Neural cell (in vitro differentiated cells): ENCODE measurements at regions not wholly inside any gene's neighbourhood (a gene's known extent, or its start where the extent isn't known, plus 50 kb on each side); places are given as distances from the start of the nearest gene placed in this dataset.

Experiments
- H2AFZ ChIP-seq: fragments of 200-600, 300-800 bp; sonication (generic), shearing (Covaris generic); 2 replicates; pipeline ENCODE4 v1.6.0; 2014; ENCODE audit warnings: low read depth, mild to moderate bottlenecking, antibody characterized with exemption, low read length, moderate library complexity
- H3F3A ChIP-seq: fragments of 200-600 bp; shearing (Covaris generic); 2 replicates; pipeline ENCODE4 v1.6.1; 2016; ENCODE audit warnings: mild to moderate bottlenecking, moderate library complexity, mixed read lengths, antibody characterized with exemption, low read length; ENCODE audit not compliant: insufficient read depth, poor library complexity, severe bottlenecking
- H3K27ac ChIP-seq: fragments of 200-600, 300-800 bp; sonication (generic), shearing (Covaris generic); 2 replicates; pipeline ENCODE4 v1.5.1; 2014; ENCODE audit warnings: mild to moderate bottlenecking, low read length, moderate library complexity
- H3K27me3 ChIP-seq: fragments of 300-800, 200-600 bp; sonication (generic), shearing (Covaris generic); 2 replicates; pipeline ENCODE4 v1.6.0; 2014; ENCODE audit warnings: mild to moderate bottlenecking, low read depth, low read length, moderate library complexity; ENCODE audit not compliant: insufficient read depth
- H3K36me3 ChIP-seq: fragments of 300-800, 200-600 bp; sonication (generic), shearing (Covaris generic); 2 replicates; pipeline ENCODE4 v1.5.1; 2014; ENCODE audit warnings: mild to moderate bottlenecking, antibody characterized with exemption, low read length, moderate library complexity; ENCODE audit not compliant: insufficient read depth
- H3K4me2 ChIP-seq: fragments of 300-800, 200-600 bp; sonication (generic), shearing (Covaris generic); 2 replicates; pipeline ENCODE4 v1.6.0; 2014; ENCODE audit warnings: mild to moderate bottlenecking, low read length
- H3K4me3 ChIP-seq: fragments of 300-800, 200-600 bp; sonication (generic), shearing (Covaris generic); 2 replicates; pipeline ENCODE4 v1.5.1; 2014; ENCODE audit warnings: mild to moderate bottlenecking, low read length, moderate library complexity
- H3K79me2 ChIP-seq: fragments of 200-600 bp; shearing (Covaris generic); replicated peaks from 2 replicates; pipeline ENCODE4 v1.6.0; 2014; ENCODE audit warnings: mild to moderate bottlenecking, low read length, moderate library complexity; ENCODE audit not compliant: insufficient read depth
- H3K9ac ChIP-seq: fragments of 300-800, 200-600 bp; sonication (generic), shearing (Covaris generic); 2 replicates; pipeline ENCODE4 v1.6.1; 2016; ENCODE audit warnings: mild to moderate bottlenecking, low read length, mixed read lengths
- H3K9me2 ChIP-seq: fragments of 200-600 bp; shearing (Covaris generic); 2 replicates; pipeline ENCODE4 v1.6.1; 2016; ENCODE audit warnings: mild to moderate bottlenecking, low read length, mixed read lengths; ENCODE audit not compliant: insufficient read depth
- H3K9me3 ChIP-seq: fragments of 200-600, 300-800 bp; sonication (generic), shearing (Covaris generic); 2 replicates; pipeline ENCODE4 v1.6.1; 2016; ENCODE audit warnings: mild to moderate bottlenecking, mixed run types, low read length, moderate library complexity, mixed read lengths
- H4K20me1 ChIP-seq: fragments of 200-600 bp; shearing (Covaris generic); 2 replicates; pipeline ENCODE4 v1.6.1; 2016; ENCODE audit warnings: mild to moderate bottlenecking, mixed run types; ENCODE audit not compliant: insufficient read depth
- EP300 ChIP-seq: fragments of 450-650 bp; conservative IDR thresholded peaks from 2 replicates; pipeline ENCODE4 v1.6.1; 2014; ENCODE audit warnings: antibody characterized with exemption, mild to moderate bottlenecking, moderate library complexity; ENCODE audit not compliant: poor library complexity, severe bottlenecking
- EZH2 ChIP-seq: fragments of 200-600, 300-800 bp; shearing (Covaris generic), sonication (generic); IDR thresholded peaks from 2 replicates; pipeline ENCODE4 v1.6.1; 2014; ENCODE audit warnings: antibody characterized with exemption, low read length, borderline replicate concordance, mild to moderate bottlenecking; ENCODE audit not compliant: insufficient read depth, poor library complexity, severe bottlenecking
- MXI1 ChIP-seq: fragments of 450-650 bp; conservative IDR thresholded peaks from 2 replicates; pipeline ENCODE4 v1.6.1; 2014; ENCODE audit warnings: antibody characterized with exemption, mild to moderate bottlenecking; ENCODE audit not compliant: poor library complexity, severe bottlenecking
- POLR2AphosphoS5 ChIP-seq: IDR thresholded peaks from 2 replicates; pipeline ENCODE4 v1.6.1; 2012
- RAD21 ChIP-seq: fragments of 450-650 bp; conservative IDR thresholded peaks from 2 replicates; pipeline ENCODE4 v1.6.1; 2014; ENCODE audit warnings: antibody characterized with exemption, mild to moderate bottlenecking, moderate library complexity
- REST ChIP-seq: IDR thresholded peaks from 2 replicates; pipeline ENCODE4 v1.6.1; 2012; ENCODE audit warnings: borderline replicate concordance
- SMC3 ChIP-seq: fragments of 450-650 bp; conservative IDR thresholded peaks from 2 replicates; pipeline ENCODE4 v1.6.1; 2014; ENCODE audit warnings: antibody characterized with exemption, mild to moderate bottlenecking, moderate library complexity; ENCODE audit not compliant: poor library complexity
- TAF1 ChIP-seq: IDR thresholded peaks from 2 replicates; pipeline ENCODE4 v1.6.1; 2012; ENCODE audit warnings: low read depth
- TF ChIP-seq, protein P1 (sequence below): fragments of 450-650 bp; IDR thresholded peaks from 2 replicates; pipeline ENCODE4 v1.5.1; 2014; ENCODE audit warnings: antibody characterized with exemption, mild to moderate bottlenecking, moderate library complexity; ENCODE audit not compliant: poor library complexity, severe bottlenecking

GRCh38 chr2:204127238-204127637 is 190.7 kb downstream of the ICOS start:
- H2AFZ ChIP-seq = no peak overlapping the region
- no peaks in the 10 kb centered on the region for H3K79me2 ChIP-seq
- H3K9me2 ChIP-seq = no peaks in the 10 kb centered on the region
- H3K9ac ChIP-seq = no peak overlapping the region
- H3F3A ChIP-seq = no peaks in the 10 kb centered on the region
- H3K4me3 ChIP-seq = no peak overlapping the region
- H3K27me3 ChIP-seq = no peaks in the 10 kb centered on the region
- H3K36me3 ChIP-seq = no peaks in the 10 kb centered on the region
- no peak overlapping the region for H3K27ac ChIP-seq
- no peaks in the 10 kb centered on the region for H4K20me1 ChIP-seq
- no peaks in the 10 kb centered on the region for H3K9me3 ChIP-seq
- H3K4me2 ChIP-seq = no peak overlapping the region
- TF ChIP-seq EZH2 = no peak
- TF ChIP-seq POLR2AphosphoS5 = no peak
- no peak for TF ChIP-seq RAD21
- no peak for TF ChIP-seq EP300
- no peak for TF ChIP-seq TAF1
- no peak for TF ChIP-seq REST
- TF ChIP-seq, protein P1, sequence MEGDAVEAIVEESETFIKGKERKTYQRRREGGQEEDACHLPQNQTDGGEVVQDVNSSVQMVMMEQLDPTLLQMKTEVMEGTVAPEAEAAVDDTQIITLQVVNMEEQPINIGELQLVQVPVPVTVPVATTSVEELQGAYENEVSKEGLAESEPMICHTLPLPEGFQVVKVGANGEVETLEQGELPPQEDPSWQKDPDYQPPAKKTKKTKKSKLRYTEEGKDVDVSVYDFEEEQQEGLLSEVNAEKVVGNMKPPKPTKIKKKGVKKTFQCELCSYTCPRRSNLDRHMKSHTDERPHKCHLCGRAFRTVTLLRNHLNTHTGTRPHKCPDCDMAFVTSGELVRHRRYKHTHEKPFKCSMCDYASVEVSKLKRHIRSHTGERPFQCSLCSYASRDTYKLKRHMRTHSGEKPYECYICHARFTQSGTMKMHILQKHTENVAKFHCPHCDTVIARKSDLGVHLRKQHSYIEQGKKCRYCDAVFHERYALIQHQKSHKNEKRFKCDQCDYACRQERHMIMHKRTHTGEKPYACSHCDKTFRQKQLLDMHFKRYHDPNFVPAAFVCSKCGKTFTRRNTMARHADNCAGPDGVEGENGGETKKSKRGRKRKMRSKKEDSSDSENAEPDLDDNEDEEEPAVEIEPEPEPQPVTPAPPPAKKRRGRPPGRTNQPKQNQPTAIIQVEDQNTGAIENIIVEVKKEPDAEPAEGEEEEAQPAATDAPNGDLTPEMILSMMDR = no peak
- TF ChIP-seq SMC3 = no peak
- TF ChIP-seq MXI1 = no peak

- H3K27me3 ChIP-seq = no peaks in the 10 kb centered on the region
- H4K20me1 ChIP-seq = no peaks in the 10 kb centered on the region
- H3K9me2 ChIP-seq = no peaks in the 10 kb centered on the region
- peak overlapping the region; percentile 48 for H3K27ac ChIP-seq
- peak overlapping the region; percentile 16 for H3K4me3 ChIP-seq
- H3K9me3 ChIP-seq = no peaks in the 10 kb centered on the region
- no peak overlapping the region for H3K4me2 ChIP-seq
- H3F3A ChIP-seq = no peaks in the 10 kb centered on the region
- TF ChIP-seq RAD21 (no peak), EP300 (peak; percentile 91), TAF1 (no peak), EZH2 (no peak), SMC3 (no peak), REST (peak; percentile 59), MXI1 (no peak), POLR2AphosphoS5 (peak; percentile 43)
- TF ChIP-seq, protein P1 = no peak
- no peaks in the 10 kb centered on the region for H3K36me3 ChIP-seq
- no peaks in the 10 kb centered on the region for H3K79me2 ChIP-seq
- no peak overlapping the region for H2AFZ ChIP-seq
- no peak overlapping the region for H3K9ac ChIP-seq
Observed at GRCh38 chr2:204129591-204130294, 193.2 kb downstream of the ICOS start.
